ENCODE measurements at regions not wholly inside any gene's neighbourhood (a gene's known extent, or its start where the extent isn't known, plus 50 kb on each side); places are given as distances from the start of the nearest gene placed in this dataset.
"Not testable (repeated sequence)": the region's sequence is repeated elsewhere in the genome, so short reads cannot be mapped to it uniquely, and the experiment has no call there.

DNA sequence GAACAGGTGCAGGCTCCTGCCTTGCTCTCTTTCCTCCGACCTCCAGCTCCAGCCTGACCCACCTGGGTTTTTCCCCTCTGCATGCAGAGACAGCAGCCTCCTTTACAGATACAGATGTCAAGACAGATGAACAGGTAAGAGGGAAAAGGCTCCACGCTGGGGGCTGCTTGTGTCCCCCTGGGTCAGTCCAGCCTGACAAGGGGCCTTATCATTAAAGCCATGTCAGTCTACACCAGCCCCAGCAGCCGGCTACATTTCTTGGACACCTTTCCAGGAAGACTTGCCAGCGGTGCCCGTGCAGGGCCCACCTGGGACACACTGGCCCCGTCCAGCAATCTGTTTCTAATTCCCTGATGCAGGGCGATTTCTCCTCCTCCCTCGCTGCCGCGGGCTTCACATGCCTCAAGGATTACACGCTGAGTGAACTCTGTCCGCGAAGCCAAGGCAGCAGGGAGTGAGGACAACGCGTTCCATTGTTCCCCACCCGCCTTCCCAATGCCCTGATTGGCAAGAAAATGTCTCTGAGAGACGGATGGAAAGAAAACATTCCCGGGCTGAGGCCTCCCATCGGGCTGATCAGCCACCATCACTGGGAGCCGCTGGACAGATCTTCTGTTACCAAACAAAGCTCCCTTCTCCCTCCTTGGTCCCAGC, 184.7 kb downstream of the C16orf95 start:
- no peak for DNase-seq (ENCODE audit: low spot score)

- DNase-seq (ENCODE audit: low spot score), result no peak
These were observed 183.9 kb downstream of the C16orf95 start for GRCh38 chr16:87133112-87133850.

DNA sequence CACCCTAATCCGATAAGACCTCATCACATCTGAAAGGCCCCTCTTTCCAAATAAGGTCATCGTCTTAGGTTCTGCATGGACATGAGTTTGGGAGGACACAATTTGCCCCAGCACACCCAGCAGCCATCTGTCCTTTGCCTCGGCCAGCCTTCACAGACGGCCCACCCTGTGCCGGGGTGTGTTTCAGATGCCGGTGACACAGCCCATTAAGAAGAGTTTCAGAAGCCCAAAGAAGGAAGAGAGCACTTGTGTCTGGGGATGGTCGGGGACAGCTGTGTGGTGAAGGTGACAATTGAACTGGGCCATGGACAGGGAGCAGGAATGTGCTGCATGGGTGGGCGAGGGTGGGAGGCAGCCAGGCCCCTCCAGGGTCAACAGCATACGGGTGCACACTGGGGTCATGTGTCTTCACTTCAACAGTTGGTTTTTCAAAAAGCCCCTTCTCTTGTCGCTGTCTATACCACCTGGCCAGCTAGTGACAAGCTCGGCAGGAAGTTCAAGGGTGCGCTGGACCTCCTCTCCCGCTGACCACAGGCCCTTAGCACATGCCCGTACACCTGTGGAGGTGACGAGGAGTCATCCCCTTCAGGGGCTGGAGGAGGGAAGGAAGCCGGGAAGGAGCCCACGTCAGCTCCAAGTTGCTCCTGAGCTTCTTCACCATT, 183.1 kb downstream of the C16orf95 start:
- DNase-seq (ENCODE audit: low spot score), result no peak

- no peak for DNase-seq (ENCODE audit: low spot score)
These were observed 182.6 kb downstream of the C16orf95 start for GRCh38 chr16:87134628-87134995.

- DNase-seq (ENCODE audit: low spot score), result no peak
These were observed 181.8 kb downstream of the C16orf95 start for GRCh38 chr16:87135246-87136030.

GRCh38 chr16:87138316-87138715, 178.9 kb downstream of the C16orf95 start:
- no peak for DNase-seq (ENCODE audit: low spot score)

DNA sequence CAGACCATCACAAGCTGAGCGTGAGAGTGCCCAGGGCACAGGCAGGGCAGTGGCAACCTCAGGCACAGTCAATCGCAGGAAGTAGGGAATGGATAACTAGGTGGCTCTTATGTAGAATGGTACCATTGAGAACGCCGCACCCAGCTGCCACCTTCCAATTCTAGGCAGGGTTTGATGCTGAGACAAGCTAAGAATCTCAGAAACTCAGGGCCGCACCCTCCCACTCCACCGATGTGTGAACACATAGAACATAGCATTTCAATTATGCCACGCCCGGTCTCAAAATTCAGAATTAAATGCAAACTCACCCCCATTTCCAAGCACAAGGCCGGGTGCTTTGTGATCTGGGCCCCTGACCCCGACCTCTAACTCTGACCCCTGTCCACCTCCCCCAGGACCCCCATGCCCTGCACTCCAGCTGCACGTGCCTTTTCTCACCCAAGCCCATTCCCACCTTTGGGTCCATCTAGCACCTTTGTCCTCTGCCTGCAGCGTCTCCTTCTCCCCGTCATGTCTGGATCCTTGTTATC, 178.4 kb downstream of the C16orf95 start:
- DNase-seq (ENCODE audit: low spot score), result no peak

GRCh38 chr16:87140211-87141200, 176.7 kb downstream of the C16orf95 start:
- no peak for DNase-seq (ENCODE audit: low spot score)

DNA sequence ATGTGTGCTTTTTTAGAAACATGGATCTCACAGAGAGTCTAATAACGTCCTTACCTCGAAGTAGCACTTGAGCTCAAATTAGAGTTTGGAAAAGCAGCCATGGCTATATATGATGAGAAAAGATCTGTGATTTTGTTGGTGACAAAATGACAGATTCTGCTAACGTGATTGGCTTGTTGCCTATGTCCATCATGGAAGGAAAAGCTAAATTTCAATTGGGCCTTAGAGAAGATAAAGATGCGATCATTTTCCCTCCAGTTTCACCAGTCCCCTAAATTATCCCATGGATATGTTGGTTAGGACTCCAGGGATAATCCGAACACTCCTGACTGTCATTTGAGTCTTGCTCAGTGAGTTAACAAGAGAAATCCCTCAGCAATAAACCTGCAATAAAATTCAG, 175.8 kb downstream of the C16orf95 start:
- no peak for DNase-seq (ENCODE audit: low spot score)

DNA sequence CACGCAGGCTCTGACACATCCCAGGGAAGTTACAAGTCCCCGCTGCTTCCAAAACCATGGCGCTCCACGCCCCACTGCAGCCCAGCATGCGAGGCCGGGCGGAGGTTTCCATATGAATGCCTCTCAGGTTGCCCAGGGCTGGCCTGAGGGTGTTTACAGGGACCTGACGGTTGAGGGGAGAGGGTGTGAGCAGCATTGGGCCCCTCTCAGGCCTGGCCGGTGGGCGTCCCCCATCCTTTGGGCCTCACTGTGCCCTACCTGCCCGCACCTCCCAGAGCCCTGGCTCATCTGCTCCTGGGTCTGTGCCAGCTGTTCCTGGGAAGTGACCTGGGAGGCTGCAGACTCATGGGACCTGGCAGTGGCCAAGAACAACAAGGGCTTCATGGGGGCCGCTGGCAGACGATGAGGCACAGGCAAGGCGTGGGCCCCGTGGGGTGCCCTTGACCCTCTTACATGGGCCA, 173.5 kb downstream of the C16orf95 start:
- no peak for DNase-seq (ENCODE audit: low spot score)

- no peak for DNase-seq (ENCODE audit: low spot score)
These were observed 173.0 kb downstream of the C16orf95 start for GRCh38 chr16:87144232-87144631.

GRCh38 chr16:87145181-87146176, 171.7 kb downstream of the C16orf95 start:
- DNase-seq (ENCODE audit: low spot score), result peak; percentile 1

DNA sequence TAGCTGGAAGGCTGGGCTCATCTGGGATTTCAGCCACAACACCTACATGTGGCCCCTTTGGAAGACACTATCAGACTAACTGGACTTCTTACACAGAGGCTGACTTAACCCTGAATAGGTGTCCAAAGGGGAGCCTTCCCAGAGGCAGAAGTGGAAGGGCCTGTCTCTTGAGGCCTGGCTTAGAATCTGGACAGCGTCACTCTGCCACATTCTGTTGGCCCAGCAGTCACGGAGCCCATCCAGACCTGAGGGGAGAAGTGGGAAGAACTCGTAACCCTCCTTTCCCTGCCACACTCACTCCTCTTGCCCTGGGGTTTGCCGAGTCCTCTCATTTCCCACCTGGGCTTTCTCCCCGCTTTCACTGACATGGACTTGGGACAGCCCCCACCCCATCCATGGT, 170.5 kb downstream of the C16orf95 start:
- DNase-seq (ENCODE audit: low spot score), result no peak

- DNase-seq (ENCODE audit: low spot score), result no peak
These were observed 168.1 kb downstream of the C16orf95 start for GRCh38 chr16:87149051-87149450.

- DNase-seq (ENCODE audit: low spot score), result no peak
These were observed 166.9 kb downstream of the C16orf95 start for GRCh38 chr16:87150262-87150661.

DNA sequence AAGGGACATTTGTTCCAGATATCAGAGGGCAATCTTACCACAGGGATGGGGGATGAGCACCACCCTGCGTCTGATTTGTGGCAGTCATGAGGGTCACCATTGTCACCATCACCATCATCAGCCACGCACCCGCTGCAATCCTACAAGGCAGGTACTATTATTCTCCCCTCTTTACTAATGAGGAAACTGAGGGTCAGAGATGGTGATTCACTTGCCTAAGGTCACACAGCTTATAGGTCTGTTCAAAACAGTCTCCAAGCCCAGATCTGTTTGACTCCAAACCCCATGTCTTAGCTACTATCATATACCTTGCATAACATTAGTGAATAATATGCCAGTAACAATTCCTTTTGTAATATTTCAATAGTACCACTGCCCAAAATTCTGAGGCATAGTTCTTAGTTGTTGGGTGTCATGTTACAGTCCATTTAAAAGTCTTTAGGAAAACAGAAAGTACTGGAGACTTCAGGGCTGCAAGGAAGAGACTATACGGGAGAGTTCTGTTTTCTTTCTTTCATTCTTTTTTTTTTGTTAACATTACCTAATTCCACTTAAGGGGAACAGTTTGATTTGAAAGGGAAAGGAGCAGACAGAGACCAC, 166.4 kb downstream of the C16orf95 start:
- DNase-seq (ENCODE audit: low spot score), result no peak

DNA sequence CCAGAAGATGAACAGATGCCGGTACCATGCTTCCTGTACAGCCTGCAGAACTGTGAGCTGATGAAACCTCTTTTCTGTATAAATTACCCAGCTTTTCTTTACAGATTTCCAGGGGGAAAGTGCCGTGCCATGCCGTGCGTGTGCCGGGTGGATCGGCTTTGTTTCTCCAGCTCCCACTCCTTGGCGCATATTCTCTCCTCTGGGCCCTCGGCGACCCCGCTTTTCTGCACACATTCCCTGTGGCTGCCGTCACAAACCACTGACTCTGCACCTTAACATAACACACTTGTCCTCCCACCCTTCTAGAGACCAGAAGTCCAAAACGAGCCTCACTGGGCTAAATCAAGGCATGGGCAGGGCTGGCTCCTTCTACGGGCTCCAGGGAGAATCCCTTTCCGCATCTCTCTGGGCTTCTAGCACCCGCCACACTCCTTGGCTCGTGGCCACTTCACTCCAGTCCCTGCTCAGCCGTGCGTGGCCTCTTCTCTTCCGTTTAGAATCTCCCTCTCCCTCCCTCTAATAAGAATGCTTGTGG, 164.9 kb downstream of the C16orf95 start:
- DNase-seq (ENCODE audit: low spot score), result no peak

DNA sequence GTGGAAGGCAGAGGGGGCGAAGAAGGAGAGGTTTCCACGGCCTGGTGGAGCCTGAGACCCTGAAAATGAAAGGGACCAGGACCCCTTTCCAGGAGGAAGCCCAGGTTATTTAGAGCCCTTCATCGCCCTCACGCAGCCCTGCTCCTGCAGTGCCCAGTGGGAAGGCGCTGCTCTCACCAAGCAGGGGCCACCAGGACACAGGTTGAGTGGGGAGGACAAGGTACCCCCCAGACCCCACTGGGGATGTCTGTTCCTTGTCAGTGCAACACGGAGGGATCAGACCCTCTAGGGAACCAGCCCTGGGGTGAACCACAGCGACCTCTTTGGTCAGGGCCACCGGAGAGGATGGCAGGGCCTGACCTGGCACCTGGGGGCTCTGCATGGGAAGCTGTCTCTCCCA, 163.9 kb downstream of the C16orf95 start:
- DNase-seq (ENCODE audit: low spot score), result no peak

- not testable (repeated sequence) for DNase-seq (ENCODE audit: low spot score)
These were observed 161.9 kb downstream of the C16orf95 start for GRCh38 chr16:87155315-87155714.

Measured in CD4-positive, alpha-beta T cell treated with Interleukin-2 at 100 ng/mL for 4 hours (primary cell).